Left colon (tissue), 2 donors: ENCODE measurements at regions not wholly inside any gene's neighbourhood (a gene's known extent, or its start where the extent isn't known, plus 50 kb on each side); places are given as distances from the start of the nearest gene placed in this dataset.
"Not testable (repeated sequence)": the region's sequence is repeated elsewhere in the genome, so short reads cannot be mapped to it uniquely, and the experiment has no call there.

Source experiments
- ATAC-seq: fragments of 200-7000 bp; cut with Tn5 transposase; one replicate; pipeline ENCODE4 v1.9.1; 2020; ENCODE audit warnings: mild to moderate bottlenecking, moderate library complexity
- DNase-seq, 2 donors: peaks; one replicate each; pipeline ENCODE4 v3.0.0-alpha.2; 2020
- intact Hi-C, 2 donors: fragments of 100-400 bp; cut with DNase I in 1 of 2; cut with micrococcal nuclease in 1 of 2; formaldehyde crosslinking; loops; one replicate each; pipeline versions ENCODE4 v1.11.2 to v1.14.0; 2022; cut with DNase I, micrococcal nuclease
- donor health status: DM: no; HTN: no; CAD: no.
- donor health status: DM: yes; HTN: yes; CAD: no.

- intact Hi-C loops, ATAC-seq: not testable (repeated sequence)
Observed at GRCh38 chrX:124181515-124181914, 150.9 kb upstream of the TEX13D start.

DNA sequence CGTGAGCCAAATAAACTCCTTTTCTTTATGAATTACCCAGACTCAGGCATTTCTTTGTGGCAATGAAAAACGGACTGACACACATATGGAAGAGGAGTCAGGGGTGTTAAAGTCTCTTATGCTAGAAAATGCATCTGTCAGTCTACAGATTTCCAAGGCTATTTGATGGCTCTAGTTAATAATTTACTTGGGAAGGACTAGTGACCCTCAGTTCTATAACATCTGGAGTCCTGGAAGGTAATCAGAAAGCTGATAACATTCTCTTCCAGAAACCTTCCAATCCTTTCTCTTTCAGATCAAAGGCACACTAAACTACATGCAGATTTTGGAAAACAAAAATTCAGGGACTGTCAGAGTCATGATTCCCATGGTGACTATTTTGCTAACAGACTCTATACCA lies 142.0 kb upstream of the TEX13D start:
- DNase-seq (no peak), ATAC-seq (no peak)
- intact Hi-C loops: no loop called here

More at GRCh38 chrX:124181515-124181914, 150.9 kb upstream of the TEX13D start:
- DNase-seq: not testable (repeated sequence)

DNA sequence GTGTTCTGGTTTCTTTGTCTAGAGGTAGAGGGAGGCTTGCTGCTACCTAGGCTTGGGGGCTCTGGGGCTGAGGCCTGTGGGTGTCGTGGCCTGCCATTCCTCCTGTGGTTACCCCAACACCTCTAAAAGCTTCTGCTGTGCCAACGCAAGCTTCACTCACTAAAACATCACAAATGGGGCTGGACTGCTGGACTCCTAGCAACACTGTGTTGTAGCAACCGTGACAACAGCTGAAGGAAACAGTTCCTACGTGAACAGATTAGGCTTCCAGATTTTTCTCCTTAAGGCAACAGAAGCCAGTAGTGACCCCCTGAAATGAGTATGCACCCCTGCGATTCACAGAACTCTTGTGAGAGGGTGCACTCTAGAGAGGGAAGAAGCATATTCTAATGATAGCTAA lies 138.3 kb upstream of the TEX13D start:
- DNase-seq (peak in 1 of 2 donors; percentile 23), ATAC-seq (no peak)
- intact Hi-C loops: no loop called here

DNA sequence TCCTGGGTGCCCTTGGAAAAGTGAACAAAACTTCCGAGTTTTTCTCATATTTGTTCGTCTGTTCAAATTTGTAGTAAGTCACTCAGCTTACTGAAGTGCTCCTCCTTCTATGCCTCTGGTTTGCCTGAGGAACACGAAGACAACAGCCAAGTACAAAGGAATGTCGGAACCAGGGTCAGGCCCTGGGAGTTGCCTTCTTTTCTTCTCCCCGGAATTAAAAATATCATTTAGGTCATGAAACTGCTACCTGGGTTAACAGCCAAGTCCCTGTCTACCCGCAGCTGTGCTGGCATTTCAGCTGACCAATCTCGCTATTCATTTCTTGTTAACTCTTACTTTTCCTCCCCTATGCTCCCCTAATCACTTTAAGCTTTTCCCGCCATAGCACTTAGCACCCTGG lies 137.6 kb upstream of the TEX13D start:
- intact Hi-C loops: no loop called here
- ATAC-seq: no peak

DNA sequence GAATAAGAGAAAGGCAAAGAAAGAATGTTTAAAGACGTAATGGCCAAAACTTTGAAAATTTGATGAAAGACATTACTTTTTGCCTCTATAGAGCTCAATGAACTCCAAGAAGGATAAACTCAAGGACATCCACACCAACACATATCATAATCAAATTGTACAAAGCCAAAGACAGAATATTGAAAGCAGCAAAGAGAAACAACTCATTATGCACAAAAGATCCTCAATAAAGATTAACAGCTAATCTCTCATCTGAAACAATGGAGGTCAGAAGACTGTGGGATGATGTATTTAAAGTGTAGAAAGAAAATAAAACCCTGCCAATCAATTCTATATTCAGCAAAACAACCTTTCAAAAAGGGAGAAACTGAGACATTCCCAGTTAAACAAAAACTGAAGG lies 129.1 kb upstream of the TEX13D start:
- no peak for ATAC-seq
- intact Hi-C loops: no loop called here
- no peak for DNase-seq

More for the DNA sequence above, 137.6 kb upstream of the TEX13D start:
- DNase-seq: no peak

DNA sequence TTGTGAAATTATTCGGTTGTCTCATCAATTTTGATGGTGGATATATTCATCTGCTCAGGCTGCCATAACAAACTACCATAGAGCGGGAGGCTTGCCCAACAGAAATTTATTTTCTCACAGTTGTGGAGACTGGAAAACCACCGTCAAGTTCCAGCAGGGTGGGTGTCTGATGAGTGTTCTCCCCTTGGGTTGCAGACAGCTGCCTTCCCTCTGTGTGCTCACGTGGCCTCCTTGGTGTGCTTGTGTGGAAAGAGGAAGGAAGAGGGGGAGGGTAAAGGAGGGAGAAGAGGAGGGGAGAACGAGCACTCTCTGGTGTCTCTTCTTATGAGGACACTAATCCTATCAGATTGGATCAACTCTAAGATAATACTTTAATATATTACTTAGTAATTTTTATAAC lies 123.8 kb upstream of the TEX13D start:
- DNase-seq: peak in 1 of 2 donors; percentile 28
- ATAC-seq: no peak
- intact Hi-C loops: no loop called here

- DNase-seq (no peak), ATAC-seq (no peak)
- intact Hi-C loops: no loop called here
Observed at GRCh38 chrX:124209792-124210576, 122.5 kb upstream of the TEX13D start.

DNA sequence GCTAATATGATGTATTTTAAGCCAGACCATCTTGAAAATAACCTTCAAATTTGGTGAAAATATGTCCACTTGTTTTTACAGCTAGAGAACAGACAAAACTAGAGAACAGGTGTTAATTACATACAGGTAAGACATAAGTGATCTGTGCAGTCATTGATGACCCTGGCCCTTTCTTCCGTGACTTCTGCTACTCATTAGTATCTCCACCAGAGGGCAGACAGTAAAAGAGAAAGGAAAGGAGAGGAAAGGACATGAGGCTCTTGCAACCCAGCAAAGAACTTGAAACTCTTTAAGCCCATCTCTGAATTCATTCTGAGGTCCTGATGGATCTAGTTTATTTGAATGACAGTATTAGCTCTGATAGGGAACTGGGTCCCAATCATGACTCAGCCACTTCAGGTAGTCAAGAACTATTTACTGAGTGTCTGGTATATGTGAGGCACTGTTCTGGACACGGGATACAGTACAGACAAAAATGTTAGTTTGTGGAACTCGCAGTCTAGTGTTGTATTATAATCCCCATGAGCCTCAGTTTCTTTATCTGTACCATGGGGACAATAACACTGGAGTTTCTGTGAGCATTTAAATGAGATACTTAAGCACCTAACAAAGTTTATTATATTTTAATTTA lies 121.0 kb upstream of the TEX13D start:
- DNase-seq: no peak
- intact Hi-C loops: no loop called here
- ATAC-seq: no peak

- intact Hi-C loops: no loop called here
- DNase-seq (no peak), ATAC-seq (no peak)
Observed at GRCh38 chrX:124212622-124213021, 119.8 kb upstream of the TEX13D start.

- no peak for ATAC-seq
- intact Hi-C loops: no loop called here
Observed at GRCh38 chrX:124215786-124216185, 116.7 kb upstream of the TEX13D start.

GRCh38 chrX:124216396-124217115 lies 115.9 kb upstream of the TEX13D start:
- ATAC-seq (no peak), DNase-seq (no peak)
- intact Hi-C loops: no loop called here

More at GRCh38 chrX:124215786-124216185, 116.7 kb upstream of the TEX13D start:
- no peak for DNase-seq

GRCh38 chrX:124217304-124218251 lies 114.9 kb upstream of the TEX13D start:
- peak in 1 of 2 donors; percentile 13 for DNase-seq
- no peak for ATAC-seq
- intact Hi-C loops: no loop called here

DNA sequence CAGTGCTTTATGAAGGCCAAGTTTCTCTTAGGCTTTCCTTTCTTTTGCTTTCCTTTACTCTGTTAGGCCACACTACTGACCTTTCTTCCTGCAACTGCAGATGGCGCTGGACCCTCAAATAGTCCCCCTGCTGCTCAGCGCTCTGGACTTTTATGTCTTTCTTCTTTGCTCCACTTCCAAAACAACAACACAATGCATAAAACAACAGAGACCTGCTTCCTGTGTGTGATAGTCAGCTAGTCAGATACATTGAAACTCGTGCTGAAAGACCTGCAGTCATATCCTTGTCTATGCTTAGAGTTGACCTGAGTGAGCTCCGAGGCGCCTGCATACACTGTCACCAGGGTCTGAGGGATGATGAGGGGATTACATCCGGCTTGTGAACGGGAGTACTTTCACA lies 108.9 kb upstream of the TEX13D start:
- ATAC-seq (no peak), DNase-seq (no peak)
- intact Hi-C loops: no loop called here

DNA sequence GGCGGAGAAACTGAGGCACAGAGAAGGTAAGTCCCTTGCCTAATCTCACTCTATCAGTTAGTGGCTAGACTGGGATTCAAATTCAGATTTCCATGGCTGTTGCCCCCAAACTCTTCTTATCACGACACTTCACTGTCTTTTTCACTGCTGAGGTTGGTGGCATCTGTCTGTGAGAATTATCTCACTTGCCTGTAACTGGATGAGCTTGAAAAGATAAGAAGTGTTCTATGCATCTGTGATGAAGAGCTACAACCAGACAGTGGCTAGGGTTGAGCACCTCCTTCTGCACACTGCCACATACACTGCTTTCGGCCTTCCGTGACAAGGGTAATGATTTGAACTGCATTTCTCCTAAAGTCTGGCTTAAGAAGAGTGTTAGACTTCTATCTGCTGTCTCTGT lies 107.9 kb upstream of the TEX13D start:
- ATAC-seq: no peak
- DNase-seq: no peak
- intact Hi-C loops: no loop called here

DNA sequence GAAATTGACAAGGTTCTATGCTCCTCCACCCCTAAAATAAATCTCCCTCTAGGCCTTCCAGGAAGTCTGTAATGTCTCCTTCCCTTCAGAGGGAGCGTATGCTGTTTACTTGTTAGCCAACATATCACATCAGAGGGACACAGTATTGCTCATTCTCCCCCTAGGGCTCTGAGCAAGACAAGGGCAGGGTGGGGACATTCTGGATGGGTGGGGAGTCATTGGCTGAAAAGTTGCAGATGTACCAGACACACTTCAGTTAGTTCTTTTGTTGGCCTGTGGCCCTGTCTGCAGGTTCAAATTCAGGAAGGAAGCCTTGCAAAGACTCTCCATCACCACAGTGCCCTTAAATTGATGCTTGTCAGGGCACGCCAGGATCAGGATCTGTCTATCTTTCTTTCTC lies 106.3 kb upstream of the TEX13D start:
- DNase-seq (no peak), ATAC-seq (no peak)
- intact Hi-C loops: no loop called here

GRCh38 chrX:124228849-124229248 lies 103.6 kb upstream of the TEX13D start:
- intact Hi-C loops: no loop called here
- ATAC-seq (no peak), DNase-seq (no peak)

DNA sequence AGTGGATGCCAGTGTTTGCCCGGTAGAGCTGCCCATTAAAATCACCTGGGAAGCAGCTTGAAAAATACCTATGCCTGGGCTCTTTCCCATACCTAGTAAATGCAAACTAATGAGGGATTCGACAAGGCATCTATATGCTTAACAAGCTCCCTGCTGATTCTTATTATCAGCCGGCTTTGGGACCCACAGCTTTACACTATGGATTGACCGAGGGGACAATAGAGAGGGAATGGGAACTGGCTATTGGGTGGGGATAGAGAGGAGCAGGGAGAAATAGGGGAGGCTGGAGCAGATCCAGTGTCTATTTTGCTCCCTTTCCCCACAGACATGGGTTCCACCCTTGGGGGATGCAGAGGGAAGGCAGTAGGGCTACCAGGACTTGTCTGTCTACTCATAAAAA lies 103.1 kb upstream of the TEX13D start:
- intact Hi-C loops: no loop called here
- DNase-seq (no peak), ATAC-seq (no peak)

DNA sequence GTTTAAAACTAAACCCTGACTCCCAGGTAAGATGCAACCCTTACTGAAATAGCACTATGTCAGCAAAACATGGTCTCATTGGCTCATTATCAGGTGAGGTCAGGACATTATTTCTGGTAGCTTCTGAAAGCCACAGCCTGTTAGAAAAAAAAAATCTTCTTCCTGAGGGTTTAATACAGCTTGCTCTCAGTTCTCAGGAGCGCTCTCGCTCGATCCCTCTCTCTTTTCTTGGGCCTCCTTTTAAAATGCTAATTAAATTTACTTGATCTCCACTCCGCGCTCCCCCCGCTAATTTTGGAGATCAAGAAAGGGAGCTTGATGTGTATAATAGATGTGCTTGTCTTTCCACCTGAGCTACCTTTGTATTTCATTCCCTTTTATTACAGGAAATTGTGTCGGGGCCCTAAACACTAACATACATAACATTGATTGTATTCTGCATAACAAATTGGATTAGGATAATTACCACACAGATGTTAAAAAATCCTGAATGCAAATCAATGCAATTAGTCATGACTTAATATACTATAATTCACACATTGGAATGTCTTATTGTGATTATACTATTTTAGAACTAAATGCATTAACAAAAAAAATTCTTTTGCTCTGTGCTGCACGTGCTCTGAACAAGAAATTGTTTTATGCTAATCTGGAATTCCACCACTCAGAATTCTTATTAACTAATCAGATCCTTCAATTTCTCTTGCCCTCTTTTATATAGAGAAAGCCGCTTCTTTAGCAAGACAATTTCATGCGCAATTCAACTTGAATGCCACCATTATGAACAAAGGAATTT lies 101.6 kb upstream of the TEX13D start:
- ATAC-seq (no peak), DNase-seq (no peak)
- intact Hi-C loops: no loop called here
